NCI-H446 treated with DMSO at 0.1 percent for 48 hours (cell line): ENCODE measurements at regions not wholly inside any gene's neighbourhood (a gene's known extent, or its start where the extent isn't known, plus 50 kb on each side); places are given as distances from the start of the nearest gene placed in this dataset.

ENCODE experiments used
- DNase-seq: peaks from one replicate; lab custom pipeline; 2025; lab: John Stamatoyannopoulos, UW

DNA sequence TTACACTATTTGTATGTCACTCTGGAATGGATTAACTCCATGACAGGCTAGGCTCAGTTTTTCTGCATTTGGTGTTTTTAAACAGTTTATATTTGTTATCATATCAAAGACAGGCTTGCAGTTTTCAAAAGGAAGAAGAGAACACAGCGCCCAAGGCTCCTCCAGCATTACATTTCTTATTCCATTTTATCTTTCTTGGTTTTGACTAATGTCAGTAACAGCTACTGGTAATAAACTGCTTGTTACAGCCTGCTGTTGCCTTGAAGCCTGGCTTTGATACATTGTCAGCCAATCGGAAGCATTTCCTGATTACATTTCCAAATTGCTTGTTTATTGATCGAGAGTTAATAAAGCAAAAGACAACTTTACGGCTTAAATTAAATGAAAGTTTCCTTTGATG lies 166.0 kb upstream of the MDFIC start:
- no peak for DNase-seq

DNA sequence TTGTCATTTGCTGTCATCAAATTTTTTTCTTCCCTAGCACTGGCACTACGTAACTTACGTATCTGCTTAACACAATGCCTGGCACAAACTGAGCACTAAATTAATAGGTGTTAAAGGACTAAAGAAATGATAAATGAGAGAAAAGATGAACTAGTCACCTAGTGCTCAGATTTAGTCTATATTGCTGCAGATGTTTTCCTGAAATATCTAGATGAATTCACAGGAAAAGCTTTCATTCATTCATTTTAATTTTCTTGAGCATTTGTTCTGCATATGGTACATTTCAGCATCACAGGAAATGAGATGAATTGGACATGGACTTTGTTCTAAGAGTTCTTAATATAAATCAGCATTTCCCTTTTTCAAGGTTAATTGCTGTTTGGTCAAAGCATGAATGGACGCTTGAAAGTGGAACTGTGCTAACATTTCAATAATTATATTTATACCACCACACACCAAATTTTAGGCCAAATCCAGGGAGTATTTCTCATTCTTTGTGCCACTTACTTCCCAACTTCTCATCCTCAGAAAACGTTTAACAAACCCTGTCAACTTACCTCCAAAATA lies 163.2 kb upstream of the MDFIC start:
- no peak for DNase-seq

DNA sequence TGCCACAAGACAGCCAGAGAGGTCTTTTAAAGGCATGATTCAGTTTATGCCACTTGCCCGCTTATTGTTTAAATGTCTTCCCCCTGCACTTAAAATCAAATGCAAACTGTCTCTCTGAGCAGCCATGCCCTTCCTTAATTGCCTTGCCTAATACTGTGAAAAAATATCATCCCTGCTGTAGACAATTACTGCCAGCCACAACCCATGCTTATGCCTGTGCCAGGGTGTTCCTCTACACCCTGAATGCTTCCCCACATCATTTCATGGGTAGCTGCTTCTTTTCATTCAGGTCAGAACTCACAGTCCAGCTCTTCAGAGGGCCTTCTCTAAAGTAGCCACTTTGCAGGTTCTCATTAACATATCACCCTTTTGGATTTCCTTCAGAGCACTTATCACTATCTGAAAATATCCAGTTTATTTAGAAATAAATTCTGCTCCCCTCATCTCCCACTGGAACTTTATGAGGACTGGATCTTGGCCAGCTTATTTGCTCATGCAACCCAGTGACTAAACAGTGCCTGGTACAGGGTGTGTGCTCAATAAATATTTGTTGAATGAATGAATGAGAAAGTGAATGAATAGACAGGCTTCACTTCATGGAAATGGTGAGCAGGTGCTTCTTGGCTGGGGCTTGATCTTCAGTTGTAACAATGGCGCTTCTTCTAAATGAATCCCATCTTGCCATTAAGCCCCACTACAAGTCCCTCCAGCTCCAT lies 162.4 kb upstream of the MDFIC start:
- peak; percentile 9 for DNase-seq

DNA sequence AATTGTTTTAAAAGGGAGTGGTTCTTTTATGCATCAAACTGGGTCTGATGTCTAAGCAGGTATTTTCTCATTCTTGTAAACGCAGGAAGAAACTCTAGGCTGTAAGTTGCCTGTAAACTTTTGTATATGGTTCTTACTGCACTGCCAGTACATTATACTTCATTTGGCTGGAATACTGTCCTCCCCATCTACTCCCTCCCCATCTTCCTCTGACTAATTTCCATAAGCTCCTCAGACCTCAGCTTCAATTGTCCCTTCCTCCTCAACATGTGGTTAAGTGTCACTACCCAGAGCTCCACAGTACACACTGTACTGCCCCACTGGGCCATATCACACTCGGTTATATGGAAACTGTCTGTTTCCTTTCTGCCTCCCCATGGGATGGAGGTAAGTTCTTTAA lies 161.4 kb upstream of the MDFIC start:
- DNase-seq = no peak

DNA sequence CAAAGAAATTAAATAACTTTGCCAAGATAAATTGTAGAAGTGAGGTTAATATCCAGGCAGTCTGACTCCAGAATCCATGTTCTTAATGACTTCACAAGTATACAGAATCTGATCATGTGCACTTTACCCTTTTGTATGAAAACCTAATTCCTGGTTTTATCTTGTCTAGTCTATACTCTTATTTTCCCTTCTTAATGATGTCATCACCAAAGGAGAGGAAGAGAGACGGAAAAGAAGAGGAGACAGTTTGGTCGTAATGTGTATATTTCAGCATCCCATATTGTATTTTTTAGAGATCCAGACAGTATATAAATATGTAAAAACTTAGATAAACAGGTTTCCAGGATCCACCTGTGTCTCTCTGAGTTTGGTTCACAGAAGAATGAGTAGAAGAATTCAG lies 159.9 kb upstream of the MDFIC start:
- DNase-seq = no peak

DNA sequence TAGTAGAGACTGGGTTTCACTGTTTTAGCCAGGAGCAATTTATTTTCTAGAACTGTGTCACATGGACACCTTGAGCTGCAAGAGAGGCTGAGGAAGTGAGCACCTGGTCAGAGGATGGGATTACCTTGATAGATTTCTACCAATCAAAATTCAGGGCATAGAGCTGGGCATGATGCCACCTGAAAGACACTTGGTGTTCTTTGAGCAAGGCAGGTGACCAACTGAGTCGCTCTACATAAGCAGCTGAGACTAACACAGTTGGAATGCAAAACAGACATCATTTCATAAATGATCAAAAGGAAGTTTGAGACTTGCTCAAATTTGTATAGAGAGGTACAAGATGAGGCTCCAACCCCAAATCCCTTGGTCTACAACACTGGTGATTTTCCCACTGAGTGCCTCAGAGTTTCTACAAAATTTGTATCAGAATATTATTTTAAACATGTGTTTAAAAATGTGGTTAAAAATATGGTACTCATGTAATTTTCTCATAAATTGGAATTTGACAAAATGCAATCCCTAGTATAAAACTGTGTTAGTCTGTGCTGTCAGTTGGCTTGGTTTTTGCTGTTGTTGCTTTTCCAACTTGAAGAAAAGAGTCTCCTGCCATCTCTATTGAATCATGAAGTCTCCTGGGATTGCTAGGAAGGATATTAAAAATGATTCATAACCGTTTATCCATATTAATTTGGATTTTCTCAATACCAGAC lies 156.4 kb upstream of the MDFIC start:
- no peak for DNase-seq

DNA sequence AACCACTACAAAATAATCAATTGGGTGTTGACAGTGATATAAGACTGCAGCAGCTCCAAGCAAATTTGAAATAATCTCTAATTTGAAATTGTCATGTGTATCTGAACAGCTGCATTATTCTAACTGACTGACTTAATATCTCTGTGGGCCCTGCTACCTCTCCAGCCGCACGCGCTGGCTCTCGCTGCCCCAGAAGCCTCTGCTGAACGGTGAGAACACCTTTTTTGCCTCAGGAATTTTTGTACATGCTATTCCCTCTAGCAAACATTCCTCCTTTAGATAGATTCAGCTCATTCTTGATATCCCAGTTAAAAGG lies 155.9 kb upstream of the MDFIC start:
- DNase-seq = no peak

DNA sequence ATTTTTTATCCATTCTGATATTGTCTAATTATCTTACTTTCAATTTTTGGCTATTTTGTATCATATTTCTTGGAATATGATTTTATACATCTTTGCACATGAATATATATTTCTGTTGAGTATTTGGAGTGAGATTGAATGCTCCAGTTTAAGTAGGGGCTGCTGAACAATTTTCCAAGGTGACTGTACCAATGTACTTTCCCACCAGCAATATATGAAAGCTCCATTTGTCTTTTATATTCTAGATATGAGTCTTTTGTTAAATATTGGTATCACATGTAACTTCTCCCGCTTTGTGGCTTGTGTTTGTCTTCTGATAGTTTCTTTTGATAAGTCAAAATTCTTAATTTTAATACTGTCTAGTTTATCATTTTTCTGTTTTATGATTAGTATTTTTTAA lies 144.6 kb upstream of the MDFIC start:
- no peak for DNase-seq

DNA sequence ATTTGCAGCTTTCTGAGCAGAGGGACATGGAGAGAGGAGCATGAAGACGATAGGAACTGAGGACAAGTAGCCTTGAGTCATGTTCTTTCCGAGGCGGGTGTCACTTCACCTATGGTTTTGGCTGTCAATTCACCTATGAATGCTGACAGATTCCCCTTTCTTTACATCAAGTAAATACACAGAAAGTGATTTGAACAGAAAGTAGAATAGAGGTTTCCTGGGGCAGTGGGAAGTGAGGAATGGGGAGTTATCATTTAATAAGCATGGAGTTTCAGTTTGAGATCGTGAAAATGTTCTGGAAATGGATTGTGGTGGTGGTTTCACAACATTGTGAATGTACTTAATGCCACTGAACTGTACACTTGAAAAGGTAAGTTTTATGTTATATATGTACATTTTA lies 138.4 kb upstream of the MDFIC start:
- DNase-seq = no peak

DNA sequence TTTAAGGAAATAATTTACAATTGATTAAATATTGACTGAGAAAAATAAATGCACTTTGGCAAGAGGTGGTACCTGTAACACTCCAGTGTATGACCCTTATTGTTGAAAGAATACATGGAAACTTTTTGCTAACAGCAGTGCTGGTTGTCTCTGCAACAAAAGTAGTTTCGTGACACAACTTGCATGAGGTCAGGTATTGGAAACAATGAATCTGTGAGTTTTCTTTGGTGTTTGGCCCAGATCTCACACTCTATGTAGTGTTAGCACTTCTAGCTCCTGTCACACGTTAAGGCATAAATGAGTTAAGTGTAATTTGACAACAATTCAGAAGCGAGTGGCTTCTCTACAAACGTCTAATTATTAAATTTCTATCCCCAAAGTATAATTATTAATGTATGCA lies 137.7 kb upstream of the MDFIC start:
- DNase-seq = no peak

DNA sequence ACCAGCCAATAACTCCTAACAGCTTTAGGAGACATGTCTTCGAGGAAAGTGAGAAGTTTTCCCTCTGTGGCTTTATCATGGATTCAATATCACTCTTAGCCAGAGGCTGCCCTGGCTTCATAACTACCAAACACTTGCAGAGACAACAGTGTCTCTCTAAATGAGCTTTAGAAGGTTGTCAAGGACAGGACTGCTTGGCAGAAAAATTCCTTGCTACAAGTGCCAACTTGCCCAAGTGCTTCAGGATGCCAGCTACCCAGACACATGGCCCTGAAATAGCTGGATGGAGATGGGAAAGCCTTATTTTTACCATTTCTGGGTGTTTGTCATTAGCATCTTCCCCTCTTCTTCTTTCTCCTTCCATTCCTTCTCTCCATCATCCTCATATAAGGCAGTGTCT lies 137.1 kb upstream of the MDFIC start:
- DNase-seq = peak; percentile 83

DNA sequence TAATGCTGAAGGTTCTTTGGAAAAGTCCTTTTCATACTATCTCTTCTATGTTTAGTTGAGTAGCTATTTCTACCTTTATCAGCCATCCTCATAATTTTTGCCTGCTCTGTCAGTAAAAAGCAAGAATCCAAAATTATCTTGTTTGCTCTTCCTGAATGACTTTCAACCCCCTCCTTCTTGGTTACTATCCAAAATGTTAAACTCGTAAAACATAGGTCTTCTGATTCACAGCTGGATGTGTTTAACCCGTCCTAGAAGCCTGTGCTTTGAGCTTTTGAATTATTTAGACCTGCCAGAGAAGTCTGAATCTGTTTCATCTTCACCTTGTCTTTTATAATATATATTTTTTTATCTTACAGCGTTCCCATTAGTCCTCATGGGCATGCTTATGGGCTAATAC lies 136.4 kb upstream of the MDFIC start:
- no peak for DNase-seq

DNA sequence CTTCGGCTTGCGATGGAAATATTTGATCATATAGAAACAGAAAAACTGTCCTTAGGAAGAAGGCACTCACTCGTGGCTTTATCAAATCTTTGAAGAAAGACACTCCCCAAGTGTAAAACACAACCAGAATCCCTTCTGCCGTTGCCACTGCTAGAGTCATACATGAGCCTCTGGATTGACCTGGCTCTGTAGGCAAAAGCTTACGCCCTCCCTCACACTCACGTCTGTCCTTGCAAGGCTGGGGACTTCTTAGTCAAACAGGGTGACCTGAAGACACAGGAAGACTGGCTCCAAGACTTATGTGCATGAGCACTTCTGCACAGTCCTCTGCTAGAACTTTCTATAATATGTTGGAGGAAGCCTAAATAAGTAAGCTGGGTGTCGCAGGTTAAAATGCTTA lies 135.4 kb upstream of the MDFIC start:
- DNase-seq = no peak

DNA sequence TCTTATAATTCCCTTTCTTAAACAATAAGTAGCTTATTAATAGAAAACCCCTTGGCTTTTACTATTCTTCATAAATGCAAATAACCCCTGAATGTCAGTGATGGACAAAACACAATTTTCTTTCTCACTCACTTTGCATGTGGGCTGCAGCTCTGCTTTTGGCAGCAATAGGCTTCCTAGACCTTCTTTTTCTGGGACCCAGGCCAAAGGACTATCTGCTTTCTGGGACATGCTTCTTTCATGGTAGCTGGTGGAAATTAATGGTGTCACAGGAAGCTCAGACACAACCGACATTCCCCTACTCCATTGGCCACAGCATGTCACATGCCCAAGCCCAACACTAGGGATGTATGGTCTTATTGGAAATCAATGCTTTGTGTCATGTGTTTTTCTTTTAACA lies 134.3 kb upstream of the MDFIC start:
- peak; percentile 78 for DNase-seq

DNA sequence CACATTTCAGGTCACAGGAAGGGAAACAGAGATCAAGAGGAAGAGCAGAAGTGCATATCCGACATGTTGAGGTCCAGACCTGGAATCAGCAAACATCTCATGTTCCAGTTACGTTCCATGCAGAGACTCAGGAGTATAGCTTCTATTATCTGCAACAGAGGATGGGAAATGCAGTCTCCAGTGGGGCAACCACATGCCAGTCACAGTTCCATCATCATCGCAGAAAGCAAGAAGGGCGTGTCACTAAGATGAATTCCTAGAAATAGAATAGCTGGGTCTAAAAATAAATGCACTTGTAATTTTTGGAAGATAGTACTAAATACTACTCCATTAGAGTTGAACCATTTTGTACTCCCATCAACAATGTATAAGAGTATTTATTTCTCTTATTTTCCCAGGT lies 133.2 kb upstream of the MDFIC start:
- DNase-seq = no peak

DNA sequence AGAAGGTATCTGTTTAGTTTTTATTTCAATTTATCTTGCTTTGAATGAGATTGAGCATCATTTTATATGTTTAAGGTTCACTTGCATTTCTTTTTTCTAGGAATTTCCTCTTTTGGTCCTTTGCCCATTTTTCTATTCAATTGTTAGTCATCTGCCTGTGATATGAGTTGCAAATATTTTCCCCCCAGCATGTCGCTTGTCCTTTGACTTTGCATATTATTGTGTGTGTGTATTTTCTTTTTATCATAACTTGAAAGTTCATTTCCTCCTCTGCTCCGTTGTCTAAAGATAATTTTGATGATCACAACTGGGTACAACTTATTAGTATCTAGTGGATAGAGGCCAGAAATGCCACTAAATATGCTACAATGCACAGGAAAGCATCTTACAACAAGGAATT lies 132.7 kb upstream of the MDFIC start:
- DNase-seq = no peak

DNA sequence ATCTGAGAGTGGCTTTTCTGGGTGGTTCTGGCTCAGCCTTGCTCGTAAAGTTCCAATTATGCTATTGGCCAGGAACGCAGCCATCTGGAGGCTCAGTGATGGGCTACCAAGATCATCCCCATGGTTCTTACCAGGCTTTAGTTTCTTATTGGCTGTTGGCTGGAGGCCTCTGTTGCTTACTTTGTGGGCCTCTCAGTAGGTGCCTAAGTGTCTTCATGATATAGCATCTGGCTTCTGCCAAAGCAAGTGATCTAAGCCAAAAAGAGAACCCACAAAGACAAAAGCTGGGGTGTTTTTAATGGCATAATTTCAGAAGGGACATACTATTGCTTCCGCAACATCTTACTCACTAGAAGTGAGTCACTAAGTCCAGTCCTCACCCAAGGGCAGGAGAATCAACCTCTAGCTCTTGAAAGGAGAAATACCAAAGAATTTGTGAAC lies 132.0 kb upstream of the MDFIC start:
- DNase-seq = peak; percentile 83

DNA sequence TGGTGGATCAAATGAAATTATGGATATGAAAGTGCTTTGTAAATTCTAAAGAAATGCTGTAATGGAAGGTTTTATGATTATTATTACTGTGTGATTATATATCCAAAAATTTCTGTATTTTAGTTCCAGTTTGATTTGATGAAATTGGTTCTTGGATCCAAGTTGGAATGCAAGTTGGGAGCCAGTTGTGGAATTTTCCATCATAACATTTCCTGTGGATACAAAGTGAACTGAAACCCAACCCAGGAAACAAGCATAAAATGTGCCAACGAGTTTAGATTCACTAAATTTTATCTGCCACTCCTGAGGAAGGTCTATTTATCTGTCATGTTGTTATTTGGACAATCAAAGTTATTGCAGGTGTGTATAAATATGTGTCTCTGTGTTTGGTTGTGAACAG lies 131.4 kb upstream of the MDFIC start:
- no peak for DNase-seq

DNA sequence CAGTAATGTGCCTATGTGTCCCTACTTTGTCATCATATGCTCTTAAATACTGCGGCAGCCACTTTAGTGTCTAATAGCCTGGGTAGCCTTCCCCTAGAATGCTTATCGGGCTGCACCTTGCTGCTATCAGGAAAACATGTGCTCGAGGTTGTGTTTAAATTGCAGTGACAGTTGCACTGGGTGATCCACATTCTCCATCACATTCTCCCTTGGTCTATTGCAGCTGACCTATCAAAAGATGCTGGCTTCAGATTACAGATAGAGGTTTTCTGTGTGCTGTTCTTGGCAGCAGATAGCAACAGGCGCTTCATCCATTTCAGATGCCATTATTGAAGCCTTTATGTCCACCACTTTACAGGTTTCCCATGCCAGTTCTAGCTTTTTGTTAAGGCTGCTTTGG lies 130.1 kb upstream of the MDFIC start:
- no peak for DNase-seq

DNA sequence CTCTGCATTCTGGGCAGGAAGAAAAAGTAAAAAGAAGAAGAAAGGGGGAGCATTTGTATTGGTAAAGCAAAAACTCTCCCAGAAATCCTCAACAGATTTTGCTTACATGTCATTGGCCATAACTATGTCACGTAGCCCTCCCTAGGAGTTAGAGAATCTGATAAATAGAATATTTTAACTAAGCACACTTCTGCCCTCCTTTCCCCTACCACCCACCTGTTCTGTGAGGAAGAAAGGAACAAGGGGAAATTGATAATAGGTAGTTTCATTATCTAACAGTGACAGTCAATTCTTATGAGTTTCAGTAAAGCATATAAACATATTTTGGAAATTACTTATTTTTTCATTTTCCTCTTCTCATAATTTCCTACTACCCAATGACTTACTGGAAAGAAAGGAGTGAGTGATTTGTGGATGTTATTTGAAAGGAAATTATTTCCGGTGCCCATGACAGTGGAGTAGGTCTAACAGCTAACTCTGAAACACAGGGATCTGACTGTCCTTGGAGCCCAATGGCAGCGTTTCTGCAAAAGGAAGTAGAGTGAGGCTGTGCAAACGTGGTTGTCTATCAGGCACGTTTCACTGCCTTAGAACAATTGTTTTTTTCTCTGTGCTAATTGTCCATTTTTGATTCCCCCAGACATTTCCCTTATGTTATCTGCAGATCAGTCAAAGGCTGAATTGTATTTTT lies 128.6 kb upstream of the MDFIC start:
- DNase-seq = no peak

DNA sequence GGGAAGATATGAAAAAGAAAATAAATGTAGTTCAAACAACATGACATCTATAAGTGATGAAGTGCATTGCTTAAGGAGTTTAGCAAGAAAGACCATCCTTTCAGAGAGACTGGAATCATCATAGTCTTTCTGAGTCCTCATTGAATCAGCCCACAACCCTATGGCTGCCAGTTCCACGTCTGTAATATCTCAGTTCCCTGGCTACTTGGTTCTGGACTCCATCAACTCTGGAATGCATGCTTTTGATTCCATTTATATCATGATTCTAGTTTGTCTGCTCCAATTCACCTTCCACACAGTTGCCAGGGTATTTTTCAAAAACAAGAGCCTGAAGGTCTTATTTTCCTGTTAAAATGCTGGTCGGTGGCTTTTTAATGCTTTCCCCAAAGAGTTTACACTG lies 126.4 kb upstream of the MDFIC start:
- DNase-seq = no peak

DNA sequence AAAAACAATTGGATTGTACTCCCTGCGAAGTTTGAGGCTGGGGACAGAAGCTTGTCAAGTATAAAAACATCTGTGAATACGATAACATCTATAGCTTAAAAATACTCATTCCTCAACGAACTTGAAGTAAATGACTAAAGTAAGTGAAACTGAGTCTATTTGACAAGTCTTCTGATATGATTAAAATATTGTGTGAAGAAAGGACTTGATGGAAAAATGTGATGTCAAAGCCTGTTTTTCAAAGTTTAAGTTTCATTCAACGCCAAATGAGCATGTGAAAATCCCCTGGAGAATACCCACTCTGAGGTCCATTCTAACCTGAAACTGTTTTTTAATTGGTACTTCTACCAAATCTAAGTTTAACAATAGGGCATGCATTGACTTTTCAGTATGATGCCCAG lies 122.3 kb upstream of the MDFIC start:
- DNase-seq = no peak

DNA sequence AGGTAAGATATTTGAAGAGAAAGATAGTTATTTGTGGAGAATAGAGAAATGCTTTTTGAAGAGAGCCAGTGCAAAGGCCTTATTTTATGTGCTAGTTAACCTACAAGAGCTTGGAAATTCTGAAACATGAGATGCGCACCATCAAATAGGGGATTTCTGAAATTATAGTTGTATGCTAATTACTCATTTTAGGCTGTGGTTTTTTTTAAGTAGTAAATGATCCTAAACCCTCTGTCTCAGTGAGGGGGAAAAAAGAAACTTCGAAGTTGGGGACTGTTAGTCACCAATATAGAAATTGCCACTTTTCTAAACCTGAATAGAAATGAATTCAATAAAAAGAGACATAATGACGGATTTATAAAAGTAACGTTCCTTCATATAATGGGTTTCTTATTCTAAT lies 119.3 kb upstream of the MDFIC start:
- DNase-seq = no peak
